ENCODE measurements at regions not wholly inside any gene's neighbourhood (a gene's known extent, or its start where the extent isn't known, plus 50 kb on each side); places are given as distances from the start of the nearest gene placed in this dataset.

DNA sequence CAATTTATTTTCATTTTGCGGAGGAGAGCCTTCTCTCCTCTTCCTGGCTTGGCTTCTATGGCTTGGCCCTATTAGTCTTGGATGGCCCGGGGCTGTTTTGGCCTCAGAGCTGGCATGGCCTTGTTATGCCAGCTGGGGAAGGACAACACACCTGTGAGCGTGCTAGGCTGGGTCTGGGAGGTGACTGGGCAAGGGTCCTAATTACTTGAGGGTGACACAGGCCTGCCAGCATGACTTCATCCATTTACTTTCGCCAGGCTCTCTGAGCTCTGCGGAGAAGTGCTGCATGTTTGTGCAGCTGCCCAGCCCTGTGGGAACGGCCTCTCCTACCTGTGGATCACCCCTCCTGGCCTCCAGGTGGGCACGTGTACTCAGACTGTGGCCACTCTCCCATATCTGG, 153.6 kb downstream of the SNX19 start:
- TF ChIP-seq, protein P1, sequence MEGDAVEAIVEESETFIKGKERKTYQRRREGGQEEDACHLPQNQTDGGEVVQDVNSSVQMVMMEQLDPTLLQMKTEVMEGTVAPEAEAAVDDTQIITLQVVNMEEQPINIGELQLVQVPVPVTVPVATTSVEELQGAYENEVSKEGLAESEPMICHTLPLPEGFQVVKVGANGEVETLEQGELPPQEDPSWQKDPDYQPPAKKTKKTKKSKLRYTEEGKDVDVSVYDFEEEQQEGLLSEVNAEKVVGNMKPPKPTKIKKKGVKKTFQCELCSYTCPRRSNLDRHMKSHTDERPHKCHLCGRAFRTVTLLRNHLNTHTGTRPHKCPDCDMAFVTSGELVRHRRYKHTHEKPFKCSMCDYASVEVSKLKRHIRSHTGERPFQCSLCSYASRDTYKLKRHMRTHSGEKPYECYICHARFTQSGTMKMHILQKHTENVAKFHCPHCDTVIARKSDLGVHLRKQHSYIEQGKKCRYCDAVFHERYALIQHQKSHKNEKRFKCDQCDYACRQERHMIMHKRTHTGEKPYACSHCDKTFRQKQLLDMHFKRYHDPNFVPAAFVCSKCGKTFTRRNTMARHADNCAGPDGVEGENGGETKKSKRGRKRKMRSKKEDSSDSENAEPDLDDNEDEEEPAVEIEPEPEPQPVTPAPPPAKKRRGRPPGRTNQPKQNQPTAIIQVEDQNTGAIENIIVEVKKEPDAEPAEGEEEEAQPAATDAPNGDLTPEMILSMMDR (IDR thresholded peaks at IDR 0.05; ENCODE audit: insufficient read depth, low read length, missing control alignments), result no peak
- POLR2A ChIA-PET, result no interaction called here
- H3K4me3 ChIP-seq (ENCODE audit: low read depth, low read length), result no peak overlapping the region
- CTCF ChIA-PET, result no interaction called here
- no peak for DNase-seq (ENCODE audit: low read depth, low spot score)

DNA sequence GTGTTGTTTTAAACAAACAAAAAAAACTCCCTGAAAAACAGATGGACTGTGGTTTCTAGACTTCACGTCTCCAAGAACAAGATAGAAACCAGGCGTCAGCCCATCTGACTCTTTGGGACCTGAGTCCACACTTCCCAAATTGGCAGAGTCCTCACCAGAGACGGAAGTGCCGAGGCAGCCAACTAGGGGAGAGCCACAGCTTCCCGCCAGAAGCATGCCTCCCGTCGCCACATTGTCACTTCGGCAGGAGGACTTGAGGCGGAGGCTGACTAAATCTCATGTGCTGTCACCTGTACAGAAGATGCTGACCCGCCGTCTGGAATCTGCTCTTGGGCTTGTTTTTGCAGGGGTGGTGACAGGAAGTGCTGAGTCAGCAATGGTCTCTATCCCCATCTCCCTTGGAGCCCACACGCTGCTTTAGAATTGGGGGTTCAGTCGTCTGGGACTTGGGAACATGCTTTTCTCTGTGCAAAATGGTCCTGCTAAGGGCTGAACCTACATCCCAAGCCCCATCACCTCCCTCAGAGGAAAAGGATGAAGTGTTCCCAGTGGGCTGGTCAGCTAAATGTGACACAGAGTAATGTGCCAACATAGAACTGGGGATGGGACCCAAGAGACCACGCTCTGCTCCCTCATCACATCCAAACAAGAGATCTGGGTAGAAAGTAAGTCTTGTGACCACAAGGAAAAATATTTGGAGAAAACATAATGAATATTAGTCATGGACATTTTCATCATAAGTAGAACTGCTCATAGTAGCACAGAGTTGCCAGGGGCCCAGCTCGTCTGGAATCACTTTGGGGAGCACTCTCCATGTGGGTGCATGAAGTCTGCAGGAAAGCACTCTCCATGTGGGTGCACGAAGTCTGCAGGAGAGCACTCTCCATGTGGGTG, 152.9 kb downstream of the SNX19 start:
- POLR2A ChIA-PET, result no interaction called here
- TF ChIP-seq, protein P1 (IDR thresholded peaks at IDR 0.05; ENCODE audit: insufficient read depth, low read length, missing control alignments), result no peak
- no peak overlapping the region for H3K4me3 ChIP-seq (ENCODE audit: low read depth, low read length)
- CTCF ChIA-PET, result no interaction called here
- no peak for DNase-seq (ENCODE audit: low read depth, low spot score)

DNA sequence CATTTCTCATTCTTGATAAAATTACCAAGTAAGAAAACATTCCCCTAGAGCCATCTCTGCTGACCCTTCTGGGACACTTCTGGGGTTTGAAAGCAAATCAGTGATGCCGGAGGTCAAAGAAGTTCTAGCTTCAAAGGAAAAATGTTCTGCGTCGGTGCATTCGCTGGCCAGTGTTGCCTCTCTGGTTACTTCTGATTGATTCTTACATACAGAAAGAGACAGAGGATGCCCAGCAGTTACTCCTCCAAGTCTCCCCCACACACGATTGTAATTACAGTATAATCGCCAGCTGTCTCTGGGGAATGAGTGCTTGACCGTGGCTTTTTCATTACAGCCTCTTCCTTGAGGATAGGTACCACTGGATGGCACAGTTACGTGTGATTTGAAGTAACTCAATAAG, 150.9 kb downstream of the SNX19 start:
- TF ChIP-seq, protein P1 (IDR thresholded peaks at IDR 0.05; ENCODE audit: insufficient read depth, low read length, missing control alignments), result no peak
- CTCF ChIA-PET, result interaction anchor here (1.0 kb wide), 1 partner anchor 330 kb away, joined by 3 read pairs; no protein-coding TSS in a partner anchor
- POLR2A ChIA-PET, result interaction anchor here (0.7 kb wide), 1 partner anchor 909 kb away, joined by 4 read pairs; no protein-coding TSS in a partner anchor
- no peak for DNase-seq (ENCODE audit: low read depth, low spot score)
- no peak overlapping the region for H3K4me3 ChIP-seq (ENCODE audit: low read depth, low read length)

DNA sequence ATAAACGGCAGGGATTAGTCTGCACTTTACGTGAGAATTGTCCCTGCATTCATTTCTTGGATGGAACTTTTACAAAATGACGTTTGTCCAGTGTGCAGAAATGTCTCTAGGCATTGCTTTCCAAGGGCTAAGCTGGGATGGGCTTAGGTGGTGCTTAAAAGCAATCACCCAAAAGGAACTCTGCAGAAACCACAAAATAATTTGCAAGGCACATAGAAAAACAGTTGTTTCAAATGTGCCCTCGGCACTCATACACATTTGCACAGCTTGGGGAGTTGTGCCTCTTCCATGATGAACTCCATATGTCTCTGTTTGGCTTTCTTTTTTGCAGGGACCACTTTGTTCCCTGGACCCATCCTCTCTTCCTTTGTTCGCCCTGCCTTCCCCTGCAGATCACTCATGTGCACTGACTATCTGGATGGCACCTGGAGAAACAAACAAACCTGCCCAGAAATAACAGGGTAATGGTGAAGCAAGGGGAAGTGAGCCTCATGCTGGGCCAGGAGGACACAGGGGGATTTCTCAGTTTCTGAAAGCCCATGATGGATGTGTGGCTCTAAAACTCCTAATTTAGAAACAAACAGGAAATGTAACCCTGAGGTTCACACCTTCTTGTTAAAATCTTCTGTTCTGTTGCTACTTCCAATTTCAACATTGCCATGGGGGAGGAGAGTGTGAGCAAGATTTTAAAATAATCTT, 150.2 kb downstream of the SNX19 start:
- TF ChIP-seq, protein P1 (IDR thresholded peaks at IDR 0.05; ENCODE audit: insufficient read depth, low read length, missing control alignments), result no peak
- CTCF ChIA-PET, result interaction anchor here (1.0 to 1.3 kb wide), 3 partner anchors 63 to 331 kb away, joined by 3 to 4 read pairs (median 3); no protein-coding TSS in a partner anchor

DNA sequence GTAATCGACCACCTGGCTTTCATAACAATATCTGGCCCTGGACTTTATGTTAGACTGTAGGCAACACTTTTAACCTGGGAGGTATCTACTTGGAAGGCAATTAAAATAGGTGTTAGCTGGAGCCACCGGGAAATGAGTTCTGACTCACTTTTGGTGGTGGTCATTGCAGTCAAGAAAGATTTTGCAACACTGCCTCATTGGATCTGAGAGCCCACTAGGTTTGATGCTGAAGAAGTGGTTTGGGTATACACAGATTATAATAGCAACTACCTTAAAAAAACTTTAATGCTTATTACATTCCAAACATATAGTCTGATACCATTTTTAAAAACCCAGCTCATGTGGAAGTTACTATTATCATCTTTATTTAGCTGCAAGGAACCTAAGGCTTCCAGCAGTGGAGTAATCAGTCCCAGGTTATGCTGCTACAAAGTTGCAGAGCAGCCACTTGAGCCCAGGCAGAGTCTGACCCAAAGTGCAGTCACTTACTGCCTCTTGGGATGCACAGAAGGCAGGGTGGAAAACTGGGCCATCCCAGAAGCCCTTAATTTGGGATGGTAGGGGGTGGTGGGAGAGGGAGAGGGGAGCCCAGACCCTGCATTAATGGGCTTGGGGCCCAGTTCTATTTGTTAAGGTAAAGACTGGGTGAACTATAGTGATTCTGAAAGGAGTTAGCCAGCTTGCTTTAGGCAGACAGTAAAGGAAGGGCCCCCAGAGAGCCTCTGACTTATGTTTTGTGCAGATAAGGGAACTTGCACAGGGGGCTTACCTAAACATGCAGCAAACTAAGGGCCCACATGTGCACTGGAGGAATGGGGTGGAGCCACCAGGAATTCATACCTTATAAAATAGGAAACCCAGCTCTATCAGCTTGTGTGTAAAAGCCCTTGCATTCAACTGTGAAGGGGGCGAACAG, 149.4 kb downstream of the SNX19 start:
- TF ChIP-seq, protein P1 (IDR thresholded peaks at IDR 0.05; ENCODE audit: insufficient read depth, low read length, missing control alignments), result no peak
- H3K4me3 ChIP-seq (ENCODE audit: low read depth, low read length), result no peak overlapping the region
- ChIA-PET CTCF (interaction anchor here (1.0 to 1.3 kb wide), 3 partner anchors 62 to 332 kb away, joined by 3 to 4 read pairs (median 3); no protein-coding TSS in a partner anchor), POLR2A (no interaction called here)
- DNase-seq (ENCODE audit: low read depth, low spot score), result no peak

More for the DNA sequence above, 150.2 kb downstream of the SNX19 start:
- no peak for DNase-seq (ENCODE audit: low read depth, low spot score)
- POLR2A ChIA-PET, result interaction anchor here (0.6 to 0.7 kb wide), 2 partner anchors 37 to 908 kb away, joined by 3 to 4 read pairs; no protein-coding TSS in a partner anchor
- H3K4me3 ChIP-seq (ENCODE audit: low read depth, low read length), result no peak overlapping the region
